Astrocyte of the cerebellum (primary cell): ENCODE measurements at regions not wholly inside any gene's neighbourhood (a gene's known extent, or its start where the extent isn't known, plus 50 kb on each side); places are given as distances from the start of the nearest gene placed in this dataset.

Experiments used
- DNase-seq: peaks from one replicate; pipeline ENCODE4 v3.0.0-alpha.2; 2011; ENCODE audit warnings: low read depth
- H3K4me3 ChIP-seq: 2 replicates; pipeline ENCODE4 v1.5.1; 2011; ENCODE audit warnings: mild to moderate bottlenecking, low read depth, low read length, moderate library complexity
- in situ Hi-C: cut with HindIII; loops from 2 replicates; pipeline ENCODE4 v1.10.0; 2017; ENCODE audit warnings: low sequenced_read_pairs
- TF ChIP-seq, protein P1 (sequence below): IDR thresholded peaks from 2 replicates; pipeline ENCODE4 v1.5.1; 2012; ENCODE audit warnings: low read length, low read depth, moderate library complexity, mild to moderate bottlenecking; ENCODE audit errors: missing control alignments

DNA sequence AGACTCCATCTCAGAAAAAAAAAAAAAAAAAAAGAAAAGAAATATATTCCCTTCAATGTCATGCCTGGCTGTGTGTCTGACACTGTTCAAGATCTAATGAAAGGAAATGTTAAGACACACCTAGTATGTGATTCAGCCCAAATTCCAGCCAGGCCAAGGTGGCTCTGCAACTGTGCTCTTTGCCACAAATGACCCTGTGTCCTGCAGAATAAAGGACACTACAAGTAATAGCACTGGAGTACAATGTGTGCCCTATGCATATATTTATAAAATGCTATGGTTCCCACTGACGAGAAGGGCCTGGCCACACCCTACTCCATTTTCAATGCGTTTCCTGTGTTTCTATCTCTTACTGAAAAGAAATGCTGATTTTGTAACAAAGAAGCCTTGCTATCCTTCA, 98.0 kb upstream of the SORBS2 start:
- TF ChIP-seq, protein P1, sequence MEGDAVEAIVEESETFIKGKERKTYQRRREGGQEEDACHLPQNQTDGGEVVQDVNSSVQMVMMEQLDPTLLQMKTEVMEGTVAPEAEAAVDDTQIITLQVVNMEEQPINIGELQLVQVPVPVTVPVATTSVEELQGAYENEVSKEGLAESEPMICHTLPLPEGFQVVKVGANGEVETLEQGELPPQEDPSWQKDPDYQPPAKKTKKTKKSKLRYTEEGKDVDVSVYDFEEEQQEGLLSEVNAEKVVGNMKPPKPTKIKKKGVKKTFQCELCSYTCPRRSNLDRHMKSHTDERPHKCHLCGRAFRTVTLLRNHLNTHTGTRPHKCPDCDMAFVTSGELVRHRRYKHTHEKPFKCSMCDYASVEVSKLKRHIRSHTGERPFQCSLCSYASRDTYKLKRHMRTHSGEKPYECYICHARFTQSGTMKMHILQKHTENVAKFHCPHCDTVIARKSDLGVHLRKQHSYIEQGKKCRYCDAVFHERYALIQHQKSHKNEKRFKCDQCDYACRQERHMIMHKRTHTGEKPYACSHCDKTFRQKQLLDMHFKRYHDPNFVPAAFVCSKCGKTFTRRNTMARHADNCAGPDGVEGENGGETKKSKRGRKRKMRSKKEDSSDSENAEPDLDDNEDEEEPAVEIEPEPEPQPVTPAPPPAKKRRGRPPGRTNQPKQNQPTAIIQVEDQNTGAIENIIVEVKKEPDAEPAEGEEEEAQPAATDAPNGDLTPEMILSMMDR = no peak
- DNase-seq = no peak
- in situ Hi-C loops = no loop called here
- H3K4me3 ChIP-seq = no peak overlapping the region

DNA sequence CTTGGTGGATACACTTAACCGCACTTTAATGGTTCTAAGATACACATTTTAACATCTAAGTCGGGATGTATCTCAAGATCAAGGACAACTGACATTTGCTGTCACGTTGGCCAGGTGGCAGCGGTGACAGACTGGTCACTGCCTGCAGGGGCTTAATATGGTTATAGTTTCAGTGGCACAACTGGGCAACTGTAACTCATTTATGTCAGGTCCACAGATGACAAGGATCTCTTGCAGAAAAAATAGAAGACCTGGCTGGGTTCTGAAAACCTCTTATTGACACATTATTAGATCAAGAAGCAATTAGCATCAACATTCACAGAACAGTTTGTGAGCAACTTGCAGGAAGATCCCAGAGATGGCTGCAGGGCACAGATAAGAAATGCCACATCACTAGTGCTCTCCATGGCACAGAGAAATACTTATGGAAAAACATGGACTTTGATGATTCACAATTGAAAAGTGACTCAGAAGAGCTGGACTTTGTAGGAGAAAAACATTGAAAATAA, 99.6 kb upstream of the SORBS2 start:
- no peak for DNase-seq
- in situ Hi-C loops = no loop called here
- TF ChIP-seq, protein P1 = no peak
- H3K4me3 ChIP-seq = no peak overlapping the region

- DNase-seq = no peak
- TF ChIP-seq, protein P1 = no peak
- no peak overlapping the region for H3K4me3 ChIP-seq
- in situ Hi-C loops = no loop called here
Observed at GRCh38 chr4:185912779-185913178, 100.8 kb upstream of the SORBS2 start.

GRCh38 chr4:185914583-185915199, 102.7 kb upstream of the SORBS2 start:
- TF ChIP-seq, protein P1 = no peak
- H3K4me3 ChIP-seq = no peak overlapping the region

GRCh38 chr4:185915271-185915670, 103.3 kb upstream of the SORBS2 start:
- TF ChIP-seq, protein P1 = no peak
- no peak overlapping the region for H3K4me3 ChIP-seq
- in situ Hi-C loops = no loop called here
- no peak for DNase-seq

More at GRCh38 chr4:185914583-185915199, 102.7 kb upstream of the SORBS2 start:
- in situ Hi-C loops = no loop called here
- peak; percentile 96 for DNase-seq

DNA sequence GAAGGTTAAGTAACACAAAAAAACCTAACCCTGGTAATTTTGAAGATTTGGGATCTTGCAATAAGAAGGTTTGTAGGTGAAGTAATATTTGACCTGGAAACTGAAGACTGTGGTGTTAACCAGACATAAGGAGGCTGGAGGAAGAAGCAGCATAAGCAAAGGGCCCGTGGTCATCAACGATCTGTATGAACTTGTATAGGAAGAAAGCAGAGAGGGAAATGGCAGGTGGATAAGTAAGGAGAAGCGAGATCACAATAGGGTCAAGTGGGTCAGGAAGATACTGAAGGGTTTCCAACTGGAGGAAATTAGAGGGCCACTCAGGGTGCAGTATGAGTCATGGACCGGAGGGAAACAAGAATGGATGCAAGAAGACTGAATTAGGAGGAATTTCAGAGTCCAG, 103.8 kb upstream of the SORBS2 start:
- in situ Hi-C loops = no loop called here
- DNase-seq = no peak
- TF ChIP-seq, protein P1 = no peak
- H3K4me3 ChIP-seq = no peak overlapping the region
